Coronary artery (tissue), 2 donors: ENCODE measurements at regions not wholly inside any gene's neighbourhood (a gene's known extent, or its start where the extent isn't known, plus 50 kb on each side); places are given as distances from the start of the nearest gene placed in this dataset.

ENCODE experiments used
- DNase-seq: peaks from one replicate; pipeline ENCODE4 v3.0.0-alpha.2; 2017; ENCODE audit warnings: low spot score
- H3K27ac ChIP-seq, 2 donors: fragments of 200-600 bp; sonication (generic); one replicate each; pipeline ENCODE4 v1.5.1; 2016 to 2019
- H3K4me3 ChIP-seq: fragments of 200-600 bp; sonication (generic); 2 replicates; pipeline ENCODE4 v1.5.1; 2016; ENCODE audit warnings: mild to moderate bottlenecking, moderate library complexity
- CTCF ChIP-seq: fragments of 200-600 bp; sonication (generic); IDR thresholded peaks from one replicate; pipeline ENCODE4 v1.5.1; 2019; ENCODE audit warnings: antibody characterized with exemption

GRCh38 chr10:120012131-120012400, 119.5 kb downstream of the SEC23IP start:
- no peak overlapping the region for H3K27ac ChIP-seq
- no peak for TF ChIP-seq CTCF
- no peak for DNase-seq
- no peak overlapping the region for H3K4me3 ChIP-seq

GRCh38 chr10:120012566-120012965, 120.0 kb downstream of the SEC23IP start:
- DNase-seq: no peak
- TF ChIP-seq CTCF: no peak
- H3K4me3 ChIP-seq: no peak overlapping the region
- H3K27ac ChIP-seq: no peak overlapping the region

GRCh38 chr10:120014031-120014430, 121.5 kb downstream of the SEC23IP start:
- TF ChIP-seq CTCF: no peak
- H3K4me3 ChIP-seq: no peak overlapping the region
- DNase-seq: no peak
- H3K27ac ChIP-seq: no peak overlapping the region

- H3K27ac ChIP-seq: no peak overlapping the region
- no peak for TF ChIP-seq CTCF
- H3K4me3 ChIP-seq: no peak overlapping the region
- no peak for DNase-seq
Measured at GRCh38 chr10:120015064-120015463, 122.5 kb downstream of the SEC23IP start.

- H3K27ac ChIP-seq: no peak overlapping the region
- H3K4me3 ChIP-seq: no peak overlapping the region
- no peak for DNase-seq
- no peak for TF ChIP-seq CTCF
Measured at GRCh38 chr10:120016906-120017305, 124.4 kb downstream of the SEC23IP start.

GRCh38 chr10:120017733-120018417, 125.3 kb downstream of the SEC23IP start:
- no peak for TF ChIP-seq CTCF
- DNase-seq: no peak
- no peak overlapping the region for H3K27ac ChIP-seq
- no peak overlapping the region for H3K4me3 ChIP-seq

- DNase-seq: no peak
- Histone ChIP-seq H3K27ac (no peak overlapping the region), H3K4me3 (no peak overlapping the region)
- TF ChIP-seq CTCF: no peak
Measured at GRCh38 chr10:120018695-120019094, 126.2 kb downstream of the SEC23IP start.
